WERI-Rb-1 (cell line): ENCODE measurements at regions not wholly inside any gene's neighbourhood (a gene's known extent, or its start where the extent isn't known, plus 50 kb on each side); places are given as distances from the start of the nearest gene placed in this dataset.

Experiments used
- DNase-seq: peaks from one replicate; pipeline ENCODE4 v3.0.0-alpha.2; 2020
- H3K27ac ChIP-seq: fragments of 250-450 bp; sonication (Bioruptor Pico); 2 replicates; pipeline ENCODE4 v1.5.1; 2020; ENCODE audit warnings: mild to moderate bottlenecking, moderate library complexity
- H3K27me3 ChIP-seq: fragments of 250-450 bp; sonication (Bioruptor Pico); 2 replicates; pipeline ENCODE4 v1.5.1; 2021; ENCODE audit warnings: mild to moderate bottlenecking, low read depth, moderate library complexity; ENCODE audit not compliant: insufficient read depth, severe bottlenecking
- H3K36me3 ChIP-seq: fragments of 250-450 bp; sonication (Bioruptor Pico); 2 replicates; pipeline ENCODE4 v1.5.1; 2020; ENCODE audit warnings: mild to moderate bottlenecking, moderate library complexity
- H3K4me3 ChIP-seq: 2 replicates; pipeline ENCODE4 v1.5.1; 2011; ENCODE audit warnings: low read depth, mild to moderate bottlenecking, control low read depth, low read length
- H3K9me3 ChIP-seq: fragments of 250-450 bp; sonication (Bioruptor Pico); 2 replicates; pipeline ENCODE4 v1.5.1; 2021; ENCODE audit warnings: mild to moderate bottlenecking, moderate library complexity; ENCODE audit not compliant: severe bottlenecking
- CTCF ChIP-seq: IDR thresholded peaks from 2 replicates; pipeline ENCODE4 v1.5.1; 2011; ENCODE audit warnings: low read depth, mild to moderate bottlenecking, control low read depth, inconsistent platforms, low read length

GRCh38 chr1:98373056-98373455 lies 288.5 kb upstream of the SNX7 start:
- Histone ChIP-seq H3K27me3 (no peaks in the 10 kb centered on the region), H3K4me3 (no peak overlapping the region), H3K36me3 (no peaks in the 10 kb centered on the region), H3K27ac (no peak overlapping the region), H3K9me3 (no peaks in the 10 kb centered on the region)
- no peak for DNase-seq
- TF ChIP-seq CTCF, result no peak

DNA sequence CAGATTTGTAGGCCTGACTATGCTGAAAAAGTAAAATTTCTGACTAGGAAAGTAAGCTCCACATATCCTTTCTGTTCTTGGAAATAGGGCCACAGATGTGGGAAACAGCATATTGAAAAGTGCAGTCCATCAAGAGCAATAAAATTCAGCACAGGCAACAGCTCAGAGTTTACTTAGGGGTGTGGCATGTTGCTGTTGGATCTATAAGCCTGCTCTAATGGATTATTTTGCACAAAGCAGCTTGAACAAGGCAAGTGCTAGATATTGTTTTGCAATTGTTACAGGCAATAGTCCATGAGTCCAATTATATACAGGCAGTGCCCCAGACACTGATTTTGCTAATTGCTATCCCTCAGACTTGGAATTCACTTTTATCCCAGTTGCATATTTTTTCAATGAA lies 289.8 kb upstream of the SNX7 start:
- TF ChIP-seq CTCF, result no peak
- Histone ChIP-seq H3K27me3 (no peaks in the 10 kb centered on the region), H3K36me3 (no peaks in the 10 kb centered on the region), H3K4me3 (no peak overlapping the region), H3K27ac (no peak overlapping the region), H3K9me3 (no peaks in the 10 kb centered on the region)
- no peak for DNase-seq

GRCh38 chr1:98369463-98369862 lies 292.1 kb upstream of the SNX7 start:
- no peak overlapping the region for H3K27ac ChIP-seq
- DNase-seq, result no peak
- no peak for TF ChIP-seq CTCF
- no peak overlapping the region for H3K4me3 ChIP-seq
- no peaks in the 10 kb centered on the region for H3K9me3 ChIP-seq
- no peaks in the 10 kb centered on the region for H3K27me3 ChIP-seq
- H3K36me3 ChIP-seq, result no peaks in the 10 kb centered on the region

GRCh38 chr1:98368995-98369394 lies 292.5 kb upstream of the SNX7 start:
- no peaks in the 10 kb centered on the region for H3K27me3 ChIP-seq
- no peak overlapping the region for H3K27ac ChIP-seq
- no peaks in the 10 kb centered on the region for H3K36me3 ChIP-seq
- no peak for DNase-seq
- H3K4me3 ChIP-seq, result no peak overlapping the region
- no peak for TF ChIP-seq CTCF
- no peaks in the 10 kb centered on the region for H3K9me3 ChIP-seq

DNA sequence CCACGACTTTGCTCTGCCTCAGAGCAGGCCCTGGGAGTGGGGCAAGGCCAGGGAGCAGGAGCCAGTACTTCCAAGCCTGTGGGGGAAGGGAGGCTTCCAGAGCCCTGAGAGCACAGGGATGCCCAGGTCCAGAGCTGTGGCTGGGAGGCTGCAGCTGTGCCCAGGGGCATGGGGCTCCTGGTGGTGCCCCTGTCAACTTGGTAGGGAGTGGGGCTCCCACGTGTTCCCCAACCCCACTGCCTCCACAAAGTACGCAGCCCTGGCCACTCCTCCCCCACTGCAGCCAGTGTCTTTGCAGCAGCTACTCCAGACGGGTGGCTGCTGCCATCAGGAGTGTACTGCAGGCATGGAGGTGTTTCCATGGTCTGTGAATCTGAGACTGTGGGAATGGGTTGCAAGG lies 294.1 kb upstream of the SNX7 start:
- H3K27me3 ChIP-seq, result no peaks in the 10 kb centered on the region
- no peaks in the 10 kb centered on the region for H3K36me3 ChIP-seq
- no peak for TF ChIP-seq CTCF
- no peak overlapping the region for H3K27ac ChIP-seq
- no peak for DNase-seq
- H3K4me3 ChIP-seq, result no peak overlapping the region
- no peaks in the 10 kb centered on the region for H3K9me3 ChIP-seq

DNA sequence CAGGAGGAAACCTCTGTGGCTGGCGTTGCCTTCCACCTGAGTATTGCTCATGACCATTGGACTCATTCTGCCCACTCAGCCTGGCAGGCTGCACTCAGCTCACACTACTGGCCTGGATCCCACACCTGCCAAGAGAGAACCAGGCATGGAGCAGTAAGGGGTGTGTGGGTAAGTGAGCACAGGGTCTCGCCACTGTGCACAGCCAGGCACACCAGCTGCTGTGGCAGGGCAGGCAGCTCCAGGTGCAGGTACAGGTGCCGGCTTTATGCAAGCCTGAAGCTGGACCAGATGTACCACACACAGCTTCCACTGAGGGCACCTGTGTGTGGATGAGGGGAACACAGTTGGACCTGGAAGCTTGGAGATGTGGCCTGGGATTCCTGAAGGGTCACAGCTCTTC lies 295.2 kb upstream of the SNX7 start:
- TF ChIP-seq CTCF, result no peak
- no peak for DNase-seq
- H3K36me3 ChIP-seq, result no peaks in the 10 kb centered on the region
- no peak overlapping the region for H3K4me3 ChIP-seq
- no peaks in the 10 kb centered on the region for H3K27me3 ChIP-seq
- H3K9me3 ChIP-seq, result no peaks in the 10 kb centered on the region
- H3K27ac ChIP-seq, result no peak overlapping the region
